AG04450 (cell line): ENCODE measurements at regions not wholly inside any gene's neighbourhood (a gene's known extent, or its start where the extent isn't known, plus 50 kb on each side); places are given as distances from the start of the nearest gene placed in this dataset.

Experiments used
- CTCF ChIA-PET: fragments of 300-600, 350-600 bp; formaldehyde crosslinking; extraction: SDS; loops from one replicate; lab custom pipeline; 2022; ENCODE audit warnings: antibody characterized with exemption, inconsistent platforms; lab: Charles Lee
- POLR2A ChIA-PET: fragments of 350-600 bp; formaldehyde crosslinking; extraction: SDS; loops from one replicate; lab custom pipeline; 2021; ENCODE audit warnings: antibody characterized with exemption, inconsistent platforms; lab: Yijun Ruan, JAX
- DNase-seq: peaks from one replicate; pipeline ENCODE4 v3.0.0-alpha.2; 2011; ENCODE audit warnings: low read depth, low spot score
- H3K27ac ChIP-seq: one replicate; pipeline ENCODE4 v1.5.1; 2012; ENCODE audit warnings: low read depth, low read length, control low read depth
- H3K27me3 ChIP-seq: one replicate; pipeline ENCODE4 v1.6.0; 2012; ENCODE audit warnings: low read length; ENCODE audit not compliant: control insufficient read depth, insufficient read depth
- H3K4me3 ChIP-seq: 2 replicates; pipeline ENCODE4 v1.5.1; 2011; ENCODE audit warnings: mild to moderate bottlenecking, low read depth, low read length, control low read depth
- H3K9me3 ChIP-seq: 2 replicates; pipeline ENCODE4 v1.5.1; 2012; ENCODE audit warnings: low read length; ENCODE audit not compliant: control insufficient read depth, insufficient read depth
- TF ChIP-seq, protein P1 (sequence below): IDR thresholded peaks from 2 replicates; pipeline ENCODE4 v1.5.1; 2011; ENCODE audit warnings: low read depth, low read length, control low read depth, inconsistent platforms

DNA sequence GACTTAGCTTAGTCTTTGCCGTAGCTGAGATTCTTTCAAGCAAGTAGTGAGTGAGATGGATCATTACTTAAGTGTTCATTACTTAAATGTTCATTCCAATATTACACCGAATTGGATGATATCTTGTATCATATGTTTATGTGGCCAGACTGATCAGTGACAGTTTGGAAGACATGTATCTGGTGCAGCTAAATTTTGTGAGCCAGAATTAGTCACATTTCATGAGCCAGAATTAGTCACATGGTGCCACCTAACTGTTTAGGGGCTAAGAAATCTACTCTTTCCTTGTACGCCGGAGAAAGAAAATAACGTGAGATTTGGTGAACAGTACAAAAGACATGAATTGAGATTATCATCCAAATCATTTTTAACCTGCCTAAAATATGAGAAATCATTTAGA is 355.6 kb downstream of the USP25 start:
- Histone ChIP-seq H3K27ac (no peak overlapping the region), H3K27me3 (no peaks in the 10 kb centered on the region), H3K4me3 (no peak overlapping the region), H3K9me3 (no peaks in the 10 kb centered on the region)
- CTCF ChIA-PET, result interaction anchor here (2.0 to 5.3 kb wide), 2 partner anchors 237 to 244 kb away, joined by 6 to 74 read pairs; no protein-coding TSS in a partner anchor
- TF ChIP-seq, protein P1, sequence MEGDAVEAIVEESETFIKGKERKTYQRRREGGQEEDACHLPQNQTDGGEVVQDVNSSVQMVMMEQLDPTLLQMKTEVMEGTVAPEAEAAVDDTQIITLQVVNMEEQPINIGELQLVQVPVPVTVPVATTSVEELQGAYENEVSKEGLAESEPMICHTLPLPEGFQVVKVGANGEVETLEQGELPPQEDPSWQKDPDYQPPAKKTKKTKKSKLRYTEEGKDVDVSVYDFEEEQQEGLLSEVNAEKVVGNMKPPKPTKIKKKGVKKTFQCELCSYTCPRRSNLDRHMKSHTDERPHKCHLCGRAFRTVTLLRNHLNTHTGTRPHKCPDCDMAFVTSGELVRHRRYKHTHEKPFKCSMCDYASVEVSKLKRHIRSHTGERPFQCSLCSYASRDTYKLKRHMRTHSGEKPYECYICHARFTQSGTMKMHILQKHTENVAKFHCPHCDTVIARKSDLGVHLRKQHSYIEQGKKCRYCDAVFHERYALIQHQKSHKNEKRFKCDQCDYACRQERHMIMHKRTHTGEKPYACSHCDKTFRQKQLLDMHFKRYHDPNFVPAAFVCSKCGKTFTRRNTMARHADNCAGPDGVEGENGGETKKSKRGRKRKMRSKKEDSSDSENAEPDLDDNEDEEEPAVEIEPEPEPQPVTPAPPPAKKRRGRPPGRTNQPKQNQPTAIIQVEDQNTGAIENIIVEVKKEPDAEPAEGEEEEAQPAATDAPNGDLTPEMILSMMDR, result no peak
- POLR2A ChIA-PET, result interaction anchor here (1.0 kb wide), 1 partner anchor 32 kb away, joined by 3 read pairs; no protein-coding TSS in a partner anchor
- DNase-seq, result no peak

DNA sequence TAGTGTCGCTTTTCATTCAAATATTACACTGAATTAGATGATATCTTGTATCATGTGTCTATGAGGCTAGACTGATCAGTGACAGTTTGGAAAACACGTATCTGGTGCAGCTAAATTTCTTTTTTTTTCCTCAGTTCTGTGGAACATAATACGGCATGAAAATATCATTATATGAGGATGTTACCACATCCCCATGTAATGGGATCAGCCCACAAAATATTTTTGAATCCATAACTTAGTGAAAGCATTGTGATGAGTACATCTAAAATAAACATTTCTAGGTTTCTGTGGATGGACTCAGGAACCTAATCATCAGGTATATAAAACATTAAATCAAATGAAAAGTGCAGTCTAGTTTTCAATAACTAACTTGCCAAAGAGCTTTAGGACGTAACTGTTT is 356.3 kb downstream of the USP25 start:
- Histone ChIP-seq H3K27ac (no peak overlapping the region), H3K4me3 (no peak overlapping the region), H3K9me3 (no peaks in the 10 kb centered on the region), H3K27me3 (no peaks in the 10 kb centered on the region)
- TF ChIP-seq, protein P1, result no peak
- DNase-seq, result no peak
- ChIA-PET POLR2A (no interaction called here), CTCF (interaction anchor here (5.3 kb wide), 1 partner anchor 243 kb away, joined by 74 read pairs; no protein-coding TSS in a partner anchor)

DNA sequence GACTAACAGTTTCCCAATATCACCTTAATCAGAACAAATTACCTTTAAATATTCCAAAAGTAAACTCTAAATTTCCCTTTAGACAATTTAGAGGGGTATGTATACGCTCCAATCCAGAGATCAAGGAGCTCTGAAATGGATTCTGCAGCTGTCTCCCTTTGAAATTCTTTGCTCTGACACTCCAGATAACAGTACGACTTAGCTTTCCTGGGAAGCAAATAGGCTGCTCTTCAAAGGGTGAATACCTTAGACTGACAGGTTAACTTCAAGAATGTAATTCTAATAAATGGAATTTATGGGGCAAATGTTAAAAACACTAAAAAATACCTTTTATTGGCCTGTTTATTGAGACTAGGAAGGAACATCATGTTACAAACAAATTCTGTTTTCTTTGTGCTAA is 357.2 kb downstream of the USP25 start:
- no peak for DNase-seq
- Histone ChIP-seq H3K4me3 (no peak overlapping the region), H3K9me3 (no peaks in the 10 kb centered on the region), H3K27me3 (no peaks in the 10 kb centered on the region), H3K27ac (no peak overlapping the region)
- POLR2A ChIA-PET, result no interaction called here
- CTCF ChIA-PET, result interaction anchor here (1.1 kb wide), 1 partner anchor 25 kb away, joined by 3 read pairs; no protein-coding TSS in a partner anchor
- TF ChIP-seq, protein P1, result no peak

DNA sequence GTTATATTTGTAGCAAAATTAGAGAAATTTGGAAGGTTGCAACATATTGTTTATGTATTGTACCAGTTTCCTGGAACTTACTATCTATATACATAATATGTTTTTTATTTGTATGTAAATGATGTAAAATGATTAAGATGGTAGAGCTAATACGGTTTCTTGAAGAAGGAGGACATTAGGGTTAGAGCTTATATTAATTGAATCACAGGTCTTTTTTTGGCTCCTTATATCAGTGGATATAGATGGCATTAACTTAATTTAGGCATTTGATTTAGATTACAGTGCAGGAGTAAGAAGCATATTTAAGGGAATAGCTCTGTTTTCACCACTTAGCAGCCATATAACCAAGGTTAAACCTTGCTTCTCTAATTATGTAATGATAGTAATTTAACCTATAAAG is 357.7 kb downstream of the USP25 start:
- Histone ChIP-seq H3K27me3 (no peaks in the 10 kb centered on the region), H3K27ac (no peak overlapping the region), H3K4me3 (no peak overlapping the region), H3K9me3 (no peaks in the 10 kb centered on the region)
- ChIA-PET CTCF (interaction anchor here (0.8 to 1.2 kb wide), 3 partner anchors 8 to 243 kb away, joined by 3 read pairs; no protein-coding TSS in a partner anchor), POLR2A (no interaction called here)
- TF ChIP-seq, protein P1, result no peak
- no peak for DNase-seq

DNA sequence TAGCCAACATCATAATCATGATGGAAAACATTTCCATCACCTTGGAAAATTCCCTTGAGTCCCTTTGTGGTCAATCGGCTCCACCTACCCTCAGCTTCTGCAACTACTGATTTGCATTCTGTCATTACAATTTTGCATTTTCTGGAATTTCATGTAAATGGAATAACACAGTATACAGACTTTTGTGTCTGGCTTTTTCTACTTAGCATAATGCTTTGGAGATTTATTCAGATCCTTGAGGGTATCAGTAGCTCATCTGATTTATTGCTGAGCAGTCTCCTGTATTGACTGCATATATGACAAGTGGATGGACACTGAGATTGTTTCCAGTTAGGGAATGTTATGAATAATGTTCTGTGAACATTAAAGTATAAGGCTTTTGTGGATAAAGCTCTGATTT is 358.3 kb downstream of the USP25 start:
- H3K4me3 ChIP-seq, result no peak overlapping the region
- H3K9me3 ChIP-seq, result no peaks in the 10 kb centered on the region
- no peak for DNase-seq
- POLR2A ChIA-PET, result no interaction called here
- H3K27me3 ChIP-seq, result no peaks in the 10 kb centered on the region
- CTCF ChIA-PET, result interaction anchor here (0.8 to 1.2 kb wide), 3 partner anchors 8 to 242 kb away, joined by 3 read pairs; no protein-coding TSS in a partner anchor
- no peak overlapping the region for H3K27ac ChIP-seq
- TF ChIP-seq, protein P1, result no peak
